ENCODE measurements at regions not wholly inside any gene's neighbourhood (a gene's known extent, or its start where the extent isn't known, plus 50 kb on each side); places are given as distances from the start of the nearest gene placed in this dataset.

- Histone ChIP-seq H3K36me3 (replicated peaks; ENCODE audit: insufficient read depth, low read depth) (no peaks in the 10 kb centered on the region), H3K9me2 (replicated peaks; ENCODE audit: insufficient read depth) (no peaks in the 10 kb centered on the region), H3K9me3 (ENCODE audit: low read depth) (no peaks in the 10 kb centered on the region), H3K4me2 (no peak overlapping the region), H3K27me3 (no peaks in the 10 kb centered on the region), H3K4me3 (no peak overlapping the region), H3K79me2 (no peaks in the 10 kb centered on the region), H3K27ac (no peak overlapping the region), H4K20me1 (ENCODE audit: insufficient read depth, poor library complexity, severe bottlenecking) (no peaks in the 10 kb centered on the region), H2AFZ (no peak overlapping the region), H3K4me1 (ENCODE audit: insufficient read depth) (no peaks in the 10 kb centered on the region)
- 91% methylated on average over 9 of the region's 9 CpGs for WGBS (ENCODE audit: low lambda C conversion rate, missing lambda C conversion rate)
- no peak for DNase-seq (ENCODE audit: low spot score)
- no peak for TF ChIP-seq EZH2 (IDR thresholded peaks at IDR 0.05; ENCODE audit: borderline replicate concordance)
- no peak for TF ChIP-seq CTCF (IDR thresholded peaks at IDR 0.05; ENCODE audit: poor library complexity)
- TF ChIP-seq EZH2phosphoT487 (IDR thresholded peaks at IDR 0.05; ENCODE audit: low read depth, severe bottlenecking, unreplicated experiment) = no peak
Measured at GRCh38 chr10:9009505-9009904, 955.0 kb downstream of the GATA3 start.

GRCh38 chr10:9010093-9010492 lies 955.6 kb downstream of the GATA3 start:
- DNase-seq (ENCODE audit: low spot score) = no peak
- Histone ChIP-seq H3K27ac (no peak overlapping the region), H3K9me3 (ENCODE audit: low read depth) (no peaks in the 10 kb centered on the region), H3K4me2 (no peak overlapping the region), H3K4me3 (no peak overlapping the region), H3K27me3 (no peaks in the 10 kb centered on the region), H3K9me2 (replicated peaks; ENCODE audit: insufficient read depth) (no peaks in the 10 kb centered on the region), H2AFZ (no peak overlapping the region), H3K36me3 (replicated peaks; ENCODE audit: insufficient read depth, low read depth) (no peaks in the 10 kb centered on the region), H4K20me1 (ENCODE audit: insufficient read depth, poor library complexity, severe bottlenecking) (no peaks in the 10 kb centered on the region), H3K4me1 (ENCODE audit: insufficient read depth) (no peaks in the 10 kb centered on the region), H3K79me2 (no peaks in the 10 kb centered on the region)
- 60% methylated on average over 1 of the region's 1 CpG for WGBS (ENCODE audit: low lambda C conversion rate, missing lambda C conversion rate)
- TF ChIP-seq EZH2phosphoT487 (IDR thresholded peaks at IDR 0.05; ENCODE audit: low read depth, severe bottlenecking, unreplicated experiment) = no peak

GRCh38 chr10:9010931-9011670 lies 956.6 kb downstream of the GATA3 start:
- DNase-seq (ENCODE audit: low spot score) = no peak
- Histone ChIP-seq H3K36me3 (replicated peaks; ENCODE audit: insufficient read depth, low read depth) (no peaks in the 10 kb centered on the region), H3K27me3 (no peaks in the 10 kb centered on the region), H4K20me1 (ENCODE audit: insufficient read depth, poor library complexity, severe bottlenecking) (no peaks in the 10 kb centered on the region), H3K9me2 (replicated peaks; ENCODE audit: insufficient read depth) (no peaks in the 10 kb centered on the region), H3K79me2 (no peaks in the 10 kb centered on the region), H3K4me3 (no peak overlapping the region), H2AFZ (no peak overlapping the region), H3K9me3 (ENCODE audit: low read depth) (no peaks in the 10 kb centered on the region), H3K4me2 (no peak overlapping the region), H3K27ac (no peak overlapping the region), H3K4me1 (ENCODE audit: insufficient read depth) (no peaks in the 10 kb centered on the region)
- no peak for TF ChIP-seq EZH2 (IDR thresholded peaks at IDR 0.05; ENCODE audit: borderline replicate concordance)
- no peak for TF ChIP-seq EZH2phosphoT487 (IDR thresholded peaks at IDR 0.05; ENCODE audit: low read depth, severe bottlenecking, unreplicated experiment)
- no peak for TF ChIP-seq CTCF (IDR thresholded peaks at IDR 0.05; ENCODE audit: poor library complexity)
- 76% methylated on average over 5 of the region's 5 CpGs for WGBS (ENCODE audit: low lambda C conversion rate, missing lambda C conversion rate)

DNA sequence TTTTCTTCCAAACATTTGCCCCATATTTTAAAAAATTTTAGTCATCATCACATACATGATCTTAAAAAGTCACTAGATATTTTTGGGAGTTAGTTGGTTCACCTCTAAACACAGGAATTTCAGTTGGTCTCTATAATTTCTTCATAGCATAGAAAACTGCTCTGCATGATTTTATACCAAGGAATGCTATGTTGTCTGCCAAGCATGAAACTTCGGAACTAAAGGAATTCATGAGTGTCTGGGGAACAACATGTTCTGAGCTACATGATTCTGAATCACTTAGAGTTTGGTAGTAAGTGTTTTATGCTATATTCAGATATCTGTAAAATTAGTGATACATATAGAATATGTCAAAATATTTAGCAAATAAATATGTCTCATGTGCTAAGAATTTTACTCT lies 957.8 kb downstream of the GATA3 start:
- Histone ChIP-seq H2AFZ (no peak overlapping the region), H3K9me2 (replicated peaks; ENCODE audit: insufficient read depth) (no peaks in the 10 kb centered on the region), H3K36me3 (replicated peaks; ENCODE audit: insufficient read depth, low read depth) (no peaks in the 10 kb centered on the region), H3K4me3 (no peak overlapping the region), H4K20me1 (ENCODE audit: insufficient read depth, poor library complexity, severe bottlenecking) (no peaks in the 10 kb centered on the region), H3K79me2 (no peaks in the 10 kb centered on the region), H3K9me3 (ENCODE audit: low read depth) (no peaks in the 10 kb centered on the region), H3K4me2 (no peak overlapping the region), H3K27ac (no peak overlapping the region), H3K27me3 (no peaks in the 10 kb centered on the region), H3K4me1 (ENCODE audit: insufficient read depth) (no peaks in the 10 kb centered on the region)
- TF ChIP-seq EZH2 (IDR thresholded peaks at IDR 0.05; ENCODE audit: borderline replicate concordance) (no peak), EZH2phosphoT487 (IDR thresholded peaks at IDR 0.05; ENCODE audit: low read depth, severe bottlenecking, unreplicated experiment) (no peak), CTCF (IDR thresholded peaks at IDR 0.05; ENCODE audit: poor library complexity) (no peak)
- 71% methylated on average over 1 of the region's 1 CpG for WGBS (ENCODE audit: low lambda C conversion rate, missing lambda C conversion rate)
- no peak for DNase-seq (ENCODE audit: low spot score)
